Anterior cingulate cortex (tissue), 58 donors: ENCODE measurements at regions not wholly inside any gene's neighbourhood (a gene's known extent, or its start where the extent isn't known, plus 50 kb on each side); places are given as distances from the start of the nearest gene placed in this dataset.

Experiments
- DNase-seq, 58 donors: peaks; one replicate each; lab custom pipeline; 2025; lab: John Stamatoyannopoulos, UW

DNA sequence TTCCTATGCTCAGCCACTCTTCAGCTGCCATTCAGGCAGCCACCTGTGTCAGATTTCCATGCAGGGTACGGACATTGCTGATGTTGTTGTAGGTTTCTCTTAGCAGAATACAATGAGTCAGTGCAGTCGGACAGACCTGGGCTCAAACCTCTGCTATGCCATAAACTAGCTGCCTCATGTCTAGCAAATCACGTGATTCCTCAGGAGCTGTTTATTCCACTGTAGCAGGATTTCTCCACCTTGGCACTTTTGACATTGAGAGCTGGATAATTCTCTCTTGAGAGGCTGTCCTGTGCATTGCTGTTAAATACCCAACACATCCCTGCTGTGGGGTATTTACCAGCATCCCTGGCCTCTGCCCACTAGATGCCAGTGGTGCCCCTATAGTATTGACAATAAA lies 413.8 kb upstream of the CDH4 start:
- DNase-seq, result no peak

DNA sequence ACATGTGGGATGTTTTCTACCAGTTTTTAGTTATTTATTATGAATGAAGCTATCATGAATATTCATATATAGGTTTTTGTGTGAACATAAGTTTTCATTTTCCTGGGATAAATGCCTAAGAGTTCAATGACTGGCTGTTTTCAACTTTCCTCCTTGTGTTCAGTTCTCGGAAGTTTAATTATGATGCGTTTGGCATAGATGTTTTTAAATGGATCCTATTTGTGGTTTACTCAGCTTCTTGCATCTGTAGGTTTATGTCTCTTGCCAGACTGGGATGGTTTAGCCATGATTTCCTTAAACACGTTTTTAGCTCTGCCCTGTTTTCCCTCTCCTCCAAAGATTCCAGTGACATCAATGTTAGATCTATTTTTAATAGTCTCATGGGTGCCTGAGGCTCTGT lies 411.1 kb upstream of the CDH4 start:
- no peak for DNase-seq

DNA sequence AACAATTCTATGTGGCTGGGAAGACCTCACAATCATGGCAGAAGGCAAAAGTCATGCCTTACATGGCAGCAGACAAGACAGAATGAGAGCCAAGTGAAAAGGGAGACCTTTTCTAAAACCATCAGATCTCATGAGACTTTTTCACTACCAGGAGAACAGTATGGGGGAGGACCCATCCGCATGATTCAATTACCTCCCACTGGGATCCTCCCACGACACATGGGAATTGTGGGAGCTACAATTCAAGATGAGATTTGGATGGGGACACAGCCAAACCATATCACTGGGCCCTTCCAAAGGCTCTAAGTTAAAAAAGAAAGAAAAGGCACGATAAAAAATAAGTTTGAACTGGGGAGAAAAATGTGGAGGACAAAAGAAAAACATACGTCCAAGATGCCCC lies 406.9 kb upstream of the CDH4 start:
- no peak for DNase-seq

DNA sequence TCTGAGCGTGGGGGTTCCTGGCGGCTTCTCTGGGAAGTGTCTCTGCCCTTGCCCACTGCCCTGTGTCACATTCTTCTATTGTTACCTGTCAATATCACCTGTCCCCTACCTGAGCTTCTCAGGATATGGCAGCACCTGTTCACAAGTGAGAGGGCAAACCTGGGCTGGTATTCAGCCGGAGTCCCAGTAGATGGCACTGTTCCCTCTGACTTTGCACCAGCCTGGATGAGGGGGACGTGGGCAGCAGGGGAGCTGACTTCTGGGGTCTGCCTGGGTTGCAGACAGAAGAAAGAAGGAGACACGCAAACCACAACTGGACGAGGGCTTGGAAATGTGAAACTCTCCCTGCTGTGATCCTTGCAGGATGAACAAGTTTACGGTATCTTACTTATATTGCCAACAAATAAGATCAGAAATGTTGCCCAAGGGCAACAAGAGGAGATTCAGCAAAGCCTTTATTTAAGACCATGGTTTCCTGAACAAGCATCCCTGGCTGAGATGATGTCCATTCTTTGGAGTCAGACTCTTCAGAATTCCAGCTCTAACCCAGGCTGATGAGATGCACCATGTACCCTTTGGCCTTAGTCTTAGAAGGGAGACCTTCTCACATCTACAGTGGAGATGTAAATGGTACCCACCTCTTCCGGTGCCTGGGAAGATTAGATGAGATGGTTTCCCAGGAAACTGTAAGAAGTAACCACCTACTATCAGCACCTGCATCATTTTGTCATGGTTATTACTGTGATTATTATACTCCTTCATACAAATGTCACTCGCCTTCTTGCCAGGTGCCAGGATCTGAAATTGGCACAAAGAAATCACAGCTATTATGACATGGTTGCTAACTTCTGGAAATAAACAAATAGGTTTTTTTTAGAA lies 400.0 kb upstream of the CDH4 start:
- no peak for DNase-seq

DNA sequence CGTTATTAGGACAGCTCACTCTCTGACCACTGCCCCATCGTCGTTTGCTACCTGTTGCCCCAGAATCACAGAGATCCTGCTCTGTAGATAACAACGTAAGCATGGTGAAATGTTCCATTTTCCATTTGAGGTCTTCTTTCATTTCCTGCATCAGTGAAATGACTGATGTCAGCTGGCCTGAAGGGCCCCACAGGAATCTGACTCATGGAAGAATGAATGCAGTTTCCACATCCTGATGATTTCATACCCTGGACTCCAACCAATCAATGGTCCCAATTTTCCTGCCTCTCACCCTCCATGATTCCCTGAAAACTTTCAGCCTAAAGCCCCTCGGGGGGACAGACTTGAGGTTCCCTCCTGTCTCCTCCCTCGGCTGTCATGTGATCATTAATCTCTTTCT lies 394.4 kb upstream of the CDH4 start:
- no peak for DNase-seq

DNA sequence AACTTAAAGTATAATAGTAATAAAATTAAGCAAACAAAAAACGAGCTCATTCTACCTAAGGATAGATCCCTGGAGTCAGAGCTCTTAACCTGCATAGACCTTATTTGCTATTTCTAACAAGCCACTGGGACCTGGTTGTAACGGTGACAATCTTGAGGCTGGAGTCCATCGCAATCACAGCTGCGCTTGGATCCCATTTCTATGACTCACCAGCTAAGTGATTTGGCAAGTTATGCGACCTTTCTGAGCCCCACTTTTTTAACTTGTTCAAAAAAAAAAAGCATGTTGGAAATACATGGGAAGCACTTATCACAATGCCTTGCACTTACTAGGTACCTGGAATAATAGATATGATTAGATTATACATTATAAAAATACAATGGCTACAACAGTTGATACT lies 389.5 kb upstream of the CDH4 start:
- DNase-seq, result no peak

DNA sequence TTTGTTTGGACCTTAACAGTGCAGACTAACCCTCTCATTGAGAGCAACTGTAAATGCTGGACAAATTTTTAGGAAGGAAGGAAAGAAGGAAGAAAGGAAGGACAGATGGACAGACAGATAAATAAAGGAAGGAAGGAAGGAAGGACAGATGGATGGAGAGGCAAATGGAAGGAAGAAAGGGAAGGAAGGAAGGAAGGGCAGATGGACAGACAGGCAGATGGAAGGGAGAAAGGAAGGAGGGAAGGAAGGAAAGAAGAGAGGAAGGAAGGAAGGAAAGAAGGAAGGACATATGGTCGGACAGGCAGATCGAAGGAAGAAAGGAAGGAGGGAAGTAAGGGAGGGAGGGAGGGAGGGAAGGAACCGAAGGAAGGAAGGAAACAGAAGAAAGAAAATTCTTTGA lies 388.5 kb upstream of the CDH4 start:
- DNase-seq, result no peak

DNA sequence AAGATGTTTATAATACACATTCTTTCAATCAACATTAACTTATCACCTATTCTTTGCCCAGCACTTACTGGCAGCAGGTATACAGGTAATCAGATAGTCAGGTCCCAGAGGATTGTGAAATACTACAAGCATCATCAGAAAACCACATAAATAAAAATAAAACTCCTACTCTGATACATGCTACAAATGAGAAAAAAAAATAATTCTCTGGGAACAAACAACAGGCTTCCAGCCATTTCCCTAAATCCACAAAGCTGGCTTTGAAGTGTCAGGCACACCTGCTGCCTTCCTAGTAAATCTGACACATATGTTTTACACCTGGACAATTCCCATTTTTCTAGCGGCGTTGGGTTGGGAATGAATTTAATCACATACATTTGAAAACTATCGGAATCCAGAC lies 384.5 kb upstream of the CDH4 start:
- DNase-seq, result no peak

DNA sequence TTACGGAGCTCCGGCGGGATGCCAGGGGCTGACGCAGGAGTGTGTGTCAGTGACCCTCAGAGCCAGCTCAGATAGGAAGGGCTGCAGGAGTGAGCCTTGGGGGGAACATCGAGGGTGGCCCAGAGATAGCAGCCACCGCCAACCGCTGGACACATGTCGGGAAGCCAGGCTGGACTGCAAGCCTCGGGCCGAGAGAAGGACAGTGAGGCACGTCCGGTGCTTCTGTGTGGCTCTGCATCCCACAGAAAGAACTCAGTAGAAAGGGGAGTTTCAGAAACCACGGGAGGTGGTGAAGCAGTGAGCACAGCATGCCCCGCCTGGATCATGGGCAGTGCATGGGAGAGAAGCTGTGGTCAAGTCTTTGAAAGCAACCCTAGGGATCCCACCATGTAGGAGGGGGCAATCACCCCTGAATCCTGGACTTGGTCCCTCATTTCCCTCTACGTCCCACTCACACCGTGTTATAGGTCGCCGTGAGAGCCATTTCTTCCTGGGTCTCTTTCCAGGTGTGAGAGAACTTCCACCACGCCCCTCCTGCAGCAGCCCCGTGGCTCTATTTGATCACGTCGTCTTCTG lies 383.7 kb upstream of the CDH4 start:
- DNase-seq, result no peak

DNA sequence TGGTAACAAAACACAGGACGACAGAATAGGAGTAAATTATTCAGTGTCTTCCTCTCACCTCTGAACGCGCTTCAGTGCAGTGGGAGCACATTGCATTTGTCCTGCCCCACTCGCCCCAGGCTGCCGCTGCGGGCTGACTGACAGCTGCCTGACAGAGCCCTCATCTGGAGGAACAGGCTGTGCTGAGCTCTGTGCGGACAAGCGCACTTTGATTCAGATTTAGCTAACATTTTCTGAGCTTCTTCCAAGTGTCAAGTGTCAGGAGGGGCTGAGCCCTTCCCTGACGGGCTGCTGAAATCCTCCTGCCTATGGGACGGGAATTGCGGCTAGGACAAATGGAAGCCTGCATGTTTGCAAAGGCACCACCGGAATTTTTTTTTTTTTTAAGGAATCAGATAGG lies 383.0 kb upstream of the CDH4 start:
- no peak for DNase-seq

DNA sequence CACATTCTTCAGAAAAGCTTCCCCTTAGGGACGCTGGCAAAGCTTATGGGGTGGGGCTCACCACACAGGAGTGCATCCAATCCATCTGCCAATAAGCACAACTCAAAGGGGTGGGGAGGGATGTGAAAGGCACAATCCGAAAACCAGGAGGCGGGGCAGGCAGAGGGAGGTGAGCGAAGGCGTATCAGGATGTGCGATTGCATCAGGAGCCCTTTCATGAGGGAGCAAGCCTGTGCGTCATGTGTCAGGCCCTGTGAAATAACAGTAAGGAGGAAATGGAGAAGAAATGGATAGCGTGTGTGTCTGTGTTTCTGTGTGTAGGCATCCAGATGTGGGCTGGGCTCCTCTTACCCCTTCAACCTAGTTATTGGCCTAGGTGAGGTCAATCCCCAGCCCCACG lies 382.4 kb upstream of the CDH4 start:
- DNase-seq, result no peak

DNA sequence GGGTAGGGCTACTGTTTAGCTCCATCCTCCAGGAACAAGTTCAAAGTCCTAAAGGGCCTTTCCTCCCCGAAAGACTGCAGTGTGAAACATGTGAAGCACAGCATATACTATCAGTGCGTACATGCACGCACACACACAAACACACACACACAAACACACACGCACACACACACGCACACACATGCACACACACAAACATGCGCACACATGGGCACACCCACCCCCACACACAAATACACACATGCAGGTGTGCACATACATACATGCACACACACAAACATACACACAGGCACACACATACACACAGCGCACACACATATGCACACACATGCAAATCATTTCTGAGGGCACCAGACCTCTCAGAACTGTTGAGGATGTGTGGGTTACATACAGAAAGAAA lies 382.0 kb upstream of the CDH4 start:
- DNase-seq, result no peak

DNA sequence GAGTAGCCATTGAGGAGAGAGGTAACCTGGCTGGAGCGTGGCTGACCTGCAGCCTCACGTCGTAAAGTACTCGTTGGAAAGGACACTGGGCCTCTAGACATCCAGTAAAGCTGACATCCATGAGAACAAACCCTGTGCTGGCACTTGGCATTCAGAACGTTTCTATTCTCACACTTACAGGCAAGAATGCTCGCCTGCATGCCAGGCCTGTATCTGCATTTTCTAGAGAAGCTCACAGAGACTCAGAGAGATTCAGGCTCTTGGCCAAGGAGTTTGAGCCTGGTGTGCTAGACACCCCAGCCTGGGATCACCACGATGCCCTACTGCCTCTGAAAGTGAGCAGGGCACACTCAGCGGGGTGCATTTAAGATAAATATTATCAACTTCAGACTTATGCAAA lies 379.8 kb upstream of the CDH4 start:
- no peak for DNase-seq

DNA sequence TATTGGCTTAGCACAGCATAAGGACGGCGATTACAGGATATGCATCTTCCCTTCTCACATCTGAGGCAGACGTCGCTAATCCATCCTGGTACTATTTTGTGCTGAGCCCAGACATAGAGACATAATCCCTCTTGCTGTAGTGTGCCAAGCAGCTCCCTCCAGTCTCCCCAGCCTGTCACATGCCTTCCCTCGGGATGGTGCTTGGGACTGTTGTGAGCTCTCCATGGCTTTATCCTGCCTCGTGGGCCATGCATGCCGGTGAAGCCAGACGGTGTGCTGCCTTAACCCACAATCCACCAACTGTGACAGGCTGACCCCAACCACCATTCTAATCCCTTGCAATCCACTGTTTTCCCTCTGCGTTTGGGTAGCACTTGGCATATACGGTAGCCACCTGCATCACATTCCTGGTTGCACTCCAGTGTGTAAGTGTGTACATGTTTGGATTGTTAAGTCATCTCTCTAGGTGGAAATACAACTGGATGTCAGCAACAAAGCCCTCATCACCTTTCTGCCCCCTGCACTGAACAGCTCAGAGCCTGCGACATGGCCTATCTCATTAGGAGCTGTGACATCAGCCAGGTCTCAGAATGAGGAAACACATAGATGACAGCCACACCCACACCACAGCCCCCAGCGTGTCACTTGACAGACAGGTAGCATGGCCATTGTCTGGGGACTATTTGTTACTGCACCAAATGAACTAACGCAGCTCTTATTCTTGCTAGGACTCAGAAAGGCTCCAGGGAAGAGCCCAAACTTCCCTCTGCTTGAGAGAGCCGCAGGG lies 374.8 kb upstream of the CDH4 start:
- no peak for DNase-seq

DNA sequence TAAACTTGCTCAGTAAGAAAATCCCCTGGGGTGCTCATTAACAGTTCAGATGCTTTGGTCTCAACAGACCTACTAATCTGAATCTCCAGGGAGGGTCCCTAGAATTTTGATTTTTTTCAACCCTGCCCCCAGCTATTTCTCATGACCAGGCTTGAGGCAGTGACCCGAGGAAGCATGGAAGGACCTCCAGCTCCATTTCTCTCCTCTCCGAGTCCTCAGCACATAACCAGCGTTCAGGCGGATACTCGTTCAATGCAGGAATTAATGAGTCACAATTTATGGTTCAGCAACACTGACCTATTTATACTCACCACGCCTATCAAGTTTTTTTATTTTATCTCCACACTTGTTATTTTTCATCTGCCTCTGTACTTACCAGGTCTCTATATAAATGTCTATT lies 369.2 kb upstream of the CDH4 start:
- no peak for DNase-seq

DNA sequence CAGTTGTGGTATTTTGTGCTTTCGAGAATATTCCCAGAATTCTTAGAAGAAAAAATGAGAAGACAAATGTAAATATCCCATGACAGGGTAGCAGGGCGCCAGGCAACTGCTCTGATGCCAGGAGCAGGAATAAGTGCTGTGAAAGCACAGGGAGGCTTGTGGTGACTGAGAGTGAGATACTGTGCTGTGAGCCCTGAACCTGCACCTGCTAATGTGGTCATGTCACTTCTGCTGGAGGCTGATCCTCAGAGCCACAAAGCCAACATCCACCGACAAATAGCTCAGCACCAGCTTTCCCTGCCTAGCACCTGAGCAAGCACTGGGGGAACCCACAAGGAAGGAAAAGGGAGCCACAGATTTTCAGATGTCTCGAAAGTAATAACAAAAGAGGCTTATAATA lies 368.6 kb upstream of the CDH4 start:
- DNase-seq, result no peak

DNA sequence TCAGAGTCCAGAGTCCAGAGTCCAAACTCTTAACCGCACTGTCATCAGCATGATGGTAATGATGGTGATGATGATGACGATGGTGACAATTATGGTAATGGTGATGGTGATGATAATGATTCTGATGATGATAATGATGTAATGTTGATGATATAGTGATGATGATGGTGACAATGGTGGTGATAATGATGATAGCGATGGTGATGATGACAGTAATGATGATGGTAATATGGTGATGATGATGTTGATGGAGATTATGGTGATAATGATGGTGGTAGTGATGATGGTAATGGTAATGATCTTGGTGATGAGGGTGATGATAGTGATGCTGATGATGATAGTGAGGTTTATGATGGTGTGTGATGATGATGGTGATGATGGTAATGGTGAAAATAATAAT lies 367.8 kb upstream of the CDH4 start:
- no peak for DNase-seq

DNA sequence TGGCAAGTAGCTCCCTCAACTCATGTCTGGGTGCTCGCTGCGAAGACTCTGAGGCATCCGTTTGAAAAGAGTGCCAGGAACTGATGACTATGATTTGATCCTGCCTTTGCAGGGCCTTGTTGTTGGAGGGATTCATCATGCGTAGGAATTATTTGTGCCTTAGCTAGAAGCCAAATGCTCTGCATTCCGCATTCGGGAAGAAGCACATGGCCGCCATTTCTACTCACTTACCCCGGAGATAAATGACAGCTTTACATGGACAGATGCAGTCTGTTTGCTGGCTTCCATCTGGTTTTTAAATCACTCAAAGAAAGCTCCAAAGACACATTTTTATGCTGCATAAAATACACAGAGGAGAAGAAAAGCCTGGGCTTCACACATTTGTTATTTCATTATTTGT lies 363.3 kb upstream of the CDH4 start:
- no peak for DNase-seq

DNA sequence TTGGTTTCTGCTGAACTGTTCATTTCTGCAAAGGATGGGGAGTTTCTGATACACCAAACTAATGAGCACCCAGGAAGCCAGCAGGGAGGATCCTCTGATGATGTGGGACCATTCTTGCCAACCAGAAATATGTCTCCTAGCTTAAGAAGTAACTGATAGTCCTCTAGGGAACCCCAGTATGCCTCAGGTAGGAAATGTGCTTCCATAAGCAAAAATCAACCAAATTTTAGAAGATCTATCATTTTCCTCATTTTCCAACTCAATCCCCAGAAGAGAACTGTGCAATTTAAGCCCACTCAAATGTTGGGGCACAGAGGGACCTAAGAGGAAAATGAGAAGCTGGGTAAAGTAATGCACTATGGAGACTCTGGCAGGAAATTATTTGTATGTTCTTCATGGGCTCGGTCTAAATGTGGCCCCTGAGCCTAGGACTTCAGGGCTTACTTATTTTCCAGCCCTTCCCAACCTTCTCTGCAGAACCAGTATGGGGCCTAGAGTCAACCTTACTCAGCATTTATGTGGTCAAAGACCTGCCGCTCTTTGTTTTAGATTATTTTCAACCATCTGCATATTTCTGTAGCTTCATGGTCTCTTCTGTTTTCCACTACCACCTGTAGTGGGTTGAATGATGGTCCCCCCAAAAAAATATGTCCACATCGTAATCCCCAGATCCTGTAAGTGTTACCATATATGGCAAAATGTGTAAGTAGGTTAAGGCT lies 359.8 kb upstream of the CDH4 start:
- DNase-seq, result no peak

DNA sequence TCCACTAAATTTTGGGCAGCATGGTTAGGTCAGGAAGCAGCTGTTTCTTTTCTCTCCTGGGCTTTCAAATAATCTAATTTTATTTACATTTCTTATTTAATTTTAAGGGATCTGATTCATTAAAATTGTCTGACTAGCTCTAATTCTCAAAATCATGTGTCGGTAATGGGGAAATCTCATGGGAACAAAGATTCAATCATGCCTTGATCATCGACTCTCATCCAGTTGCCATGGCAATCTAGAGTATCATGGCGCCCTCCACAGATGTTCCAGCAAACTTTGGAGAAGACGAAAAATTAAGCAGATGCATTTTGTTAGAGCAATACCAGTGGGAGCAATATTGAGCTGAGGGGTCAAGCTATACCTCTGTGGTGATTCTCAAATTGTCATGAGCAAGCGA lies 358.0 kb upstream of the CDH4 start:
- no peak for DNase-seq
